Smooth muscle cell (in vitro differentiated cells): ENCODE measurements at regions not wholly inside any gene's neighbourhood (a gene's known extent, or its start where the extent isn't known, plus 50 kb on each side); places are given as distances from the start of the nearest gene placed in this dataset.

Experiments
- DNase-seq: peaks from one replicate; lab custom pipeline; 2025; ENCODE audit not compliant: unreplicated experiment; lab: John Stamatoyannopoulos, UW
- H2AFZ ChIP-seq: fragments of 200-600 bp; sonication (generic); 2 replicates; pipeline ENCODE4 v1.6.0; 2016; ENCODE audit warnings: antibody characterized with exemption, low read depth, mild to moderate bottlenecking
- H3F3A ChIP-seq: fragments of 200-600 bp; sonication (generic); 2 replicates; pipeline ENCODE4 v1.6.0; 2017; ENCODE audit warnings: antibody characterized with exemption, low read depth
- H3K27ac ChIP-seq: fragments of 200-600 bp; sonication (generic); 2 replicates; pipeline ENCODE4 v1.5.1; 2016; ENCODE audit warnings: low read depth, mild to moderate bottlenecking
- H3K27me3 ChIP-seq: fragments of 200-600 bp; sonication (generic); 2 replicates; pipeline ENCODE4 v1.6.1; 2016; ENCODE audit warnings: low read depth, mild to moderate bottlenecking
- H3K36me3 ChIP-seq: fragments of 200-600 bp; sonication (generic); 2 replicates; pipeline ENCODE4 v1.5.1; 2016; ENCODE audit warnings: low read depth
- H3K4me1 ChIP-seq: fragments of 200-600 bp; sonication (generic); 2 replicates; pipeline ENCODE4 v1.5.1; 2016; ENCODE audit warnings: low read depth
- H3K4me2 ChIP-seq: fragments of 200-600 bp; sonication (generic); 2 replicates; pipeline ENCODE4 v1.6.0; 2016; ENCODE audit warnings: mild to moderate bottlenecking
- H3K4me3 ChIP-seq: fragments of 200-600 bp; sonication (generic); 2 replicates; pipeline ENCODE4 v1.5.1; 2016; ENCODE audit warnings: mild to moderate bottlenecking
- H3K79me2 ChIP-seq: fragments of 200-600 bp; sonication (generic); 2 replicates; pipeline ENCODE4 v1.6.0; 2016; ENCODE audit warnings: low read depth, mild to moderate bottlenecking
- H3K9ac ChIP-seq: fragments of 200-600 bp; sonication (generic); 2 replicates; pipeline ENCODE4 v1.6.0; 2016; ENCODE audit warnings: low read depth
- H3K9me3 ChIP-seq: fragments of 200-600 bp; sonication (generic); replicated peaks from 2 replicates; pipeline ENCODE4 v1.5.1; 2016; ENCODE audit warnings: low read depth
- H4K20me1 ChIP-seq: fragments of 200-600 bp; sonication (generic); 2 replicates; pipeline ENCODE4 v1.6.0; 2016; ENCODE audit warnings: low read depth
- WGBS: methylation state at CpG from one replicate; pipeline ENCODE4 v1.1.7; 2016; ENCODE audit warnings: low lambda C conversion rate; 5-methylcytosine and 5-hydroxymethylcytosine counted together
- TF ChIP-seq, protein P1 (sequence below): fragments of 200-600 bp; sonication (generic); IDR thresholded peaks from 2 replicates; pipeline ENCODE4 v1.5.1; 2017; ENCODE audit warnings: borderline replicate concordance, mild to moderate bottlenecking, antibody characterized with exemption; ENCODE audit not compliant: insufficient read depth, poor library complexity, severe bottlenecking

DNA sequence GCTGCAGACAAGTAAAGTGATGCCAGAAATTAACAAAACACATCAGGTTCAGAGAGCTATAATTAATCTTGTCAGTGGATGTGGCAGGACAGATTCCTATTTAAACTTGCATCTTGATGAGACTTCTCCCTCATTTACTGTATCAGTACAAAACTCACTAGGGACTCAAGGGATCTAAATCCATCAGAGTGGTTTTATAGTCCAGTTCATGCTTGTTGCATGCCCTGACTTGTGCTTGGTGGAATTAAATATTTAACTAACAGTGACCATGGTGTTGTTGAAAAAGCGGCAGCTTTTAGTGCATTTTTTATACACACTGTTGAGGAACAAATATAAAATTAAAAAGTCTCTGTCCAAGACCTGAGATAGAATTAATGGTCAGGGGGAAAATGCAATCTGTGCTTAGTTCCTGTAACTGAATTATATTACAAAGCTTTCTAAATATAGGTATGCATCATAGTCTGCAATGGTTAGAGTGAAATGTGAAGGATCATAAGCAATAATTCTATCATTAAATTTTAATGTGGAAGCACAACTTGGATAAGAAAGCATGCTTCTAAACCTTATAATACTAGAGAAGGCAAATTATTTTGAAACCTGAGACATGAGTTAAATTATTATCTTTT is 1475.5 kb upstream of the TENM4 start:
- H3K27ac ChIP-seq = no peak overlapping the region
- H3K36me3 ChIP-seq = no peaks in the 10 kb centered on the region
- H3K27me3 ChIP-seq = no peaks in the 10 kb centered on the region
- H3K9me3 ChIP-seq = no peaks in the 10 kb centered on the region
- no peak overlapping the region for H3K4me3 ChIP-seq
- 82% methylated on average over 1 of the region's 1 CpG for WGBS
- no peaks in the 10 kb centered on the region for H3K4me1 ChIP-seq
- H4K20me1 ChIP-seq = no peaks in the 10 kb centered on the region
- DNase-seq = no peak
- no peak overlapping the region for H3K4me2 ChIP-seq
- TF ChIP-seq, protein P1, sequence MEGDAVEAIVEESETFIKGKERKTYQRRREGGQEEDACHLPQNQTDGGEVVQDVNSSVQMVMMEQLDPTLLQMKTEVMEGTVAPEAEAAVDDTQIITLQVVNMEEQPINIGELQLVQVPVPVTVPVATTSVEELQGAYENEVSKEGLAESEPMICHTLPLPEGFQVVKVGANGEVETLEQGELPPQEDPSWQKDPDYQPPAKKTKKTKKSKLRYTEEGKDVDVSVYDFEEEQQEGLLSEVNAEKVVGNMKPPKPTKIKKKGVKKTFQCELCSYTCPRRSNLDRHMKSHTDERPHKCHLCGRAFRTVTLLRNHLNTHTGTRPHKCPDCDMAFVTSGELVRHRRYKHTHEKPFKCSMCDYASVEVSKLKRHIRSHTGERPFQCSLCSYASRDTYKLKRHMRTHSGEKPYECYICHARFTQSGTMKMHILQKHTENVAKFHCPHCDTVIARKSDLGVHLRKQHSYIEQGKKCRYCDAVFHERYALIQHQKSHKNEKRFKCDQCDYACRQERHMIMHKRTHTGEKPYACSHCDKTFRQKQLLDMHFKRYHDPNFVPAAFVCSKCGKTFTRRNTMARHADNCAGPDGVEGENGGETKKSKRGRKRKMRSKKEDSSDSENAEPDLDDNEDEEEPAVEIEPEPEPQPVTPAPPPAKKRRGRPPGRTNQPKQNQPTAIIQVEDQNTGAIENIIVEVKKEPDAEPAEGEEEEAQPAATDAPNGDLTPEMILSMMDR = no peak
- H3K9ac ChIP-seq = no peak overlapping the region
- H3F3A ChIP-seq = no peaks in the 10 kb centered on the region
- no peaks in the 10 kb centered on the region for H3K79me2 ChIP-seq
- H2AFZ ChIP-seq = no peak overlapping the region

DNA sequence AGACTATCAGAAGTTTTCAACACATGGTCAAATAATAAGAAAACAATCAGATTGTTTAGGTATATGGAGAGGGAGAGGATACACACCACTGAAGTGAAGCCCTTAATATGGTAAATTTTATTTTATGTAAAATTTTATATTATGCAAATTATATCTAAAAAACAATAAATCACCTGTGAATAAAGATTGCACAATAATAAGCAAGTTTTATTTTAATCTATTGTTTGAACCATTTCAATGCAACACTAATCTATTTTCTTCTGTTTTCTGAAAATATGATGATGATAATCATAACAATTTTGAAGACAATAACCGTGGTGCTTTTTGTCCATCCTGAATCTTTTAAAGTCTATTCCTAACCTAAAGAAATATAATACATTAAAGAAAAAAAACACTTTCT is 1473.5 kb upstream of the TENM4 start:
- Histone ChIP-seq H3K79me2 (no peaks in the 10 kb centered on the region), H4K20me1 (no peaks in the 10 kb centered on the region), H3K4me1 (no peaks in the 10 kb centered on the region), H3F3A (no peaks in the 10 kb centered on the region), H3K9me3 (no peaks in the 10 kb centered on the region), H2AFZ (no peak overlapping the region), H3K27me3 (no peaks in the 10 kb centered on the region), H3K36me3 (no peaks in the 10 kb centered on the region), H3K4me3 (no peak overlapping the region), H3K9ac (no peak overlapping the region), H3K4me2 (no peak overlapping the region), H3K27ac (no peak overlapping the region)
- WGBS = 85% methylated on average over 1 of the region's 1 CpG
- DNase-seq = no peak
- TF ChIP-seq, protein P1 = no peak

DNA sequence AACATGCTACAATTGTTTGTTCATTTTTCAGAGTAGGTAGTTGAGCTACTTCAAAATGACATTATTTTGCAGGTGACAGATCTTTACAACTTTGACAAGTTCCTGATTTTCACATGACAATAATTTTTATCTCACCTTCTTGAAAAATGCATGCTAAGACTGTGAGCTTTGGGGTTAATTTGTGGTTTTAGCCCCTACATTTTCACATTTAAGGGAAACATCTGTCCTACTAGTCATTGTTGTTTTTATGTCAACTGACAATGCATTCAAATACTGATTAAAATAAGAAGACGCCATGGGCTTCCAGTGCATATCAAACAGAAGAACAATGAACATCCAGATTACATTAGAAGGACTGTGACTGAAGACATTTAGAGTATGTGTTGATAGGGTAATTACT is 1470.8 kb upstream of the TENM4 start:
- H3K9ac ChIP-seq = no peak overlapping the region
- H3K27me3 ChIP-seq = no peaks in the 10 kb centered on the region
- H3K4me2 ChIP-seq = no peak overlapping the region
- H3K4me1 ChIP-seq = no peaks in the 10 kb centered on the region
- no peaks in the 10 kb centered on the region for H3K9me3 ChIP-seq
- no peaks in the 10 kb centered on the region for H3K36me3 ChIP-seq
- TF ChIP-seq, protein P1 = no peak
- H3F3A ChIP-seq = no peaks in the 10 kb centered on the region
- no peak overlapping the region for H3K27ac ChIP-seq
- no peaks in the 10 kb centered on the region for H4K20me1 ChIP-seq
- 74% methylated on average over 1 of the region's 1 CpG for WGBS
- H3K79me2 ChIP-seq = no peaks in the 10 kb centered on the region
- no peak overlapping the region for H3K4me3 ChIP-seq
- no peak overlapping the region for H2AFZ ChIP-seq
- DNase-seq = no peak

DNA sequence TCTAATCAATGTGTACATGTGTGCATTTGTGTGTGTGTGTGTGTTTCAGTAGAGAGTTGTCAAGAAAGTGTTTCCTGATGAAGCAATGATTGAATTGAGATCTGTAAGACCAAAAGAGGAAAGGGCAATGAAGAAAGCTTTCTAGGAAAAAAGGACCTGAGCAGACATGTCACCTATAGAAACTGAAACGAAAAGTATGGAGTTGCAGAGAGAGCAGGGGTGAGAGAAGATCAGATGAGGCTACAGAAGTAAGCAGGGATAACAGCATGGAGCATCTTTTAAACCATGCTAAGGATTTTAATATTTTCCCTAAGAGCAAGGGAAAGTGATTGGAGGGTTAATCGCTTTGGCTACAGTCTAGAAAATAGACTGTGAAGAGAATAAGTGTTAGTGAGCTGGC is 1459.4 kb upstream of the TENM4 start:
- Histone ChIP-seq H3K4me2 (no peak overlapping the region), H3K36me3 (no peaks in the 10 kb centered on the region), H3K79me2 (no peaks in the 10 kb centered on the region), H3K27ac (no peak overlapping the region), H3K9ac (no peak overlapping the region), H3K27me3 (no peaks in the 10 kb centered on the region), H3K9me3 (no peaks in the 10 kb centered on the region), H3K4me1 (no peaks in the 10 kb centered on the region), H2AFZ (no peak overlapping the region), H4K20me1 (no peaks in the 10 kb centered on the region), H3F3A (no peaks in the 10 kb centered on the region), H3K4me3 (no peak overlapping the region)
- 91% methylated on average over 2 of the region's 2 CpGs for WGBS
- no peak for DNase-seq
- TF ChIP-seq, protein P1 = no peak
